HCT116 (cell line): ENCODE measurements at regions not wholly inside any gene's neighbourhood (a gene's known extent, or its start where the extent isn't known, plus 50 kb on each side); places are given as distances from the start of the nearest gene placed in this dataset.

Experiments used
- ATAC-seq: fragments of 200-7000 bp; cut with Tn5 transposase; 2 replicates; pipeline ENCODE4 v1.9.1; 2020; ENCODE audit warnings: mild to moderate bottlenecking, moderate library complexity
- BruUV-seq: library from RNA; stranded (reverse); fragments of 400-500 nt; replicated peaks from 2 replicates; lab custom pipeline; 2021; lab: Mats Ljungman, UMichigan
- CTCF ChIA-PET: fragments of 300-600 bp; sonication (Branson Sonifier 250); formaldehyde crosslinking; loops from one replicate; lab custom pipeline; 2021; ENCODE audit warnings: antibody characterized with exemption; lab: Charles Lee
- POLR2A ChIA-PET: fragments of 300-600, 350-600 bp; sonication (Branson Sonifier 250); formaldehyde crosslinking; loops from one replicate; lab custom pipeline; 2021; ENCODE audit warnings: antibody characterized with exemption; lab: Charles Lee
- RAD21 ChIA-PET, 2 experiments: fragments of 300-600 bp; sonication (Branson Sonifier 250); formaldehyde crosslinking; loops; one replicate each; lab custom pipeline; 2023; ENCODE audit warnings: low total read pairs in 2 of 2; ENCODE audit not compliant: uncharacterized antibody in 2 of 2, unreplicated experiment in 2 of 2, low non-redundant PET in 1 of 2; lab: Charles Lee
- DNase-seq: peaks from one replicate; pipeline ENCODE4 v3.0.0-alpha.2; 2010; ENCODE audit warnings: low read depth, low spot score
- H2AFZ ChIP-seq: fragments of 200-600 bp; shearing (Covaris generic), sonication (generic); 2 replicates; pipeline ENCODE4 v1.6.1; 2017; ENCODE audit warnings: low read depth, mixed run types, mixed read lengths, antibody characterized with exemption, low read length; ENCODE audit not compliant: poor library complexity, severe bottlenecking
- H3K27ac ChIP-seq: 2 replicates; pipeline ENCODE4 v1.5.1; 2012; ENCODE audit warnings: low read depth, low read length
- H3K27me3 ChIP-seq: fragments of 200-600 bp; sonication (generic); 2 replicates; pipeline ENCODE4 v1.6.1; 2016; ENCODE audit warnings: mixed run types, low read length, mixed read lengths; ENCODE audit not compliant: insufficient read depth
- H3K36me3 ChIP-seq, 2 experiments: fragments of 200-500 bp in 1 of 2; fragments of 200-600 bp in 1 of 2; sonication (Bioruptor generic) in 1 of 2; sonication (generic) in 1 of 2; 2 replicates each; pipeline versions ENCODE4 v1.5.1 to v1.6.1; 2014 to 2016; ENCODE audit warnings: low read length in 2 of 2, inconsistent platforms in 1 of 2, mixed read lengths in 1 of 2, mixed run types in 1 of 2; ENCODE audit not compliant: insufficient read depth in 2 of 2, control insufficient read depth in 1 of 2
- H3K4me1 ChIP-seq, 2 experiments: fragments of 200-600 bp in 1 of 2; sonication (generic) in 1 of 2; 2 replicates each; pipeline versions ENCODE4 v1.5.1 to v1.6.1; 2012 to 2017; ENCODE audit warnings: low read length in 2 of 2, inconsistent platforms in 1 of 2, mild to moderate bottlenecking in 1 of 2, mixed read lengths in 1 of 2, mixed run types in 1 of 2, moderate library complexity in 1 of 2; ENCODE audit not compliant: insufficient read depth in 2 of 2, control insufficient read depth in 1 of 2
- H3K4me2 ChIP-seq: fragments of 200-600 bp; sonication (generic); 2 replicates; pipeline ENCODE4 v1.6.1; 2017; ENCODE audit warnings: mixed run types, low read length, mixed read lengths
- H3K4me3 ChIP-seq, 2 experiments: fragments of 200-600 bp in 1 of 2; sonication (generic) in 1 of 2; replicated peaks in 1 of 2; 2 replicates each; pipeline ENCODE4 v1.5.1; 2011 to 2016; ENCODE audit warnings: low read length in 2 of 2, control low read depth in 1 of 2, low read depth in 1 of 2, mild to moderate bottlenecking in 1 of 2, mixed read lengths in 1 of 2, mixed run types in 1 of 2
- H3K79me2 ChIP-seq: fragments of 200-600 bp; sonication (generic); 2 replicates; pipeline ENCODE4 v1.6.1; 2017; ENCODE audit warnings: mild to moderate bottlenecking, mixed run types, low read length, moderate library complexity, mixed read lengths; ENCODE audit not compliant: insufficient read depth
- H3K9ac ChIP-seq: fragments of 200-600 bp; sonication (generic); 2 replicates; pipeline ENCODE4 v1.6.1; 2016; ENCODE audit warnings: low read length, mixed read lengths
- H3K9me2 ChIP-seq: fragments of 200-600 bp; sonication (generic), shearing (Covaris generic); 2 replicates; pipeline ENCODE4 v1.6.1; 2017; ENCODE audit warnings: mixed run types, mild to moderate bottlenecking, moderate library complexity; ENCODE audit not compliant: insufficient read depth
- H3K9me3 ChIP-seq, 2 experiments: fragments of 200-500 bp in 1 of 2; fragments of 200-600 bp in 1 of 2; sonication (Bioruptor generic) in 1 of 2; sonication (generic) in 1 of 2; 2 replicates each; pipeline ENCODE4 v1.6.1; 2014 to 2017; ENCODE audit warnings: low read length in 2 of 2, mixed read lengths in 2 of 2, inconsistent platforms in 1 of 2, low read depth in 1 of 2, mild to moderate bottlenecking in 1 of 2, mixed run types in 1 of 2, moderate library complexity in 1 of 2; ENCODE audit not compliant: control insufficient read depth in 1 of 2, insufficient read depth in 1 of 2
- H4K20me1 ChIP-seq: fragments of 200-600 bp; sonication (generic), shearing (Covaris generic); 2 replicates; pipeline ENCODE4 v1.6.1; 2017; ENCODE audit warnings: mixed run types, mild to moderate bottlenecking, moderate library complexity; ENCODE audit not compliant: insufficient read depth
- CEBPB ChIP-seq: IDR thresholded peaks from 2 replicates; pipeline ENCODE4 v1.6.1; 2012; ENCODE audit warnings: low read depth
- ELF1 ChIP-seq: IDR thresholded peaks from 2 replicates; pipeline ENCODE4 v1.6.1; 2012; ENCODE audit warnings: low read depth, borderline replicate concordance
- JUND ChIP-seq: IDR thresholded peaks from 2 replicates; pipeline ENCODE4 v1.6.1; 2012
- POLR2A ChIP-seq: IDR thresholded peaks from 2 replicates; pipeline ENCODE4 v1.7.0; 2011; ENCODE audit warnings: borderline replicate concordance; ENCODE audit not compliant: insufficient read depth, insufficient read length; ENCODE audit errors: extremely low read depth
- POLR2AphosphoS5 ChIP-seq: IDR thresholded peaks from 2 replicates; pipeline ENCODE4 v1.6.1; 2011; ENCODE audit warnings: mild to moderate bottlenecking, low read depth, low read length, moderate library complexity
- RAD21 ChIP-seq: IDR thresholded peaks from 2 replicates; pipeline ENCODE4 v1.6.1; 2012; ENCODE audit warnings: low read depth, mild to moderate bottlenecking
- SIN3A ChIP-seq: IDR thresholded peaks from 2 replicates; pipeline ENCODE4 v1.6.1; 2012; ENCODE audit warnings: low read depth
- SRF ChIP-seq: IDR thresholded peaks from 2 replicates; pipeline ENCODE4 v1.6.1; 2012; ENCODE audit warnings: low read depth
- ZFX ChIP-seq: fragments of 450-650 bp; IDR thresholded peaks from 2 replicates; pipeline ENCODE4 v1.6.1; 2017
- ZNF274 ChIP-seq: fragments of 200-500 bp; sonication (Bioruptor generic); IDR thresholded peaks from 2 replicates; pipeline ENCODE4 v1.6.1; 2014; ENCODE audit warnings: mild to moderate bottlenecking, low read depth, low read length, inconsistent platforms
- intact Hi-C: fragments of 100-400 bp; cut with micrococcal nuclease; formaldehyde crosslinking; loops from 2 replicates; pipeline ENCODE4 v1.10.0; 2022
- TF ChIP-seq, protein P1 (sequence below): IDR thresholded peaks from 2 replicates; pipeline ENCODE4 v1.6.1; 2012; ENCODE audit warnings: low read depth
- TF ChIP-seq, protein P2 (sequence below): IDR thresholded peaks from 2 replicates; pipeline ENCODE4 v1.6.1; 2012

DNA sequence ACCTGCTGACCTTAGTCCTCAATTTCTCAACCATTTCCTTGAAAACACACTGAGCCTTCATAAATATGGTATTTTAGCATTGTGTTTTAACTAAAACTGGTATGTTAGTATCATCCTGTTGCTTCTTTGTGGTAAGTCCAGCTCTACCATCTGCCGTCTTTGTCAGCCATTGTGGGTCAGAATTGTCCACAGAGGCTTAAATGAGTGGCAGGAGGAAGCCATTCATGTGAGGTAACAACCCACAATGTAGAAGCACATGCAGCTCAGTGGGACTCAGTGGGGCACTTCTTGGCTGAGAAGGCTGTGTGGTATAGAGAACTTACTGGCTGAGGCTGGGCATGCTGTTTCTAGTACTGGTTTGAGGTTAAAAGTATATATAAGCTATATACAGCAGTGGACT, 149.2 kb upstream of the NR3C1 start (continued):
- TF ChIP-seq, protein P1, sequence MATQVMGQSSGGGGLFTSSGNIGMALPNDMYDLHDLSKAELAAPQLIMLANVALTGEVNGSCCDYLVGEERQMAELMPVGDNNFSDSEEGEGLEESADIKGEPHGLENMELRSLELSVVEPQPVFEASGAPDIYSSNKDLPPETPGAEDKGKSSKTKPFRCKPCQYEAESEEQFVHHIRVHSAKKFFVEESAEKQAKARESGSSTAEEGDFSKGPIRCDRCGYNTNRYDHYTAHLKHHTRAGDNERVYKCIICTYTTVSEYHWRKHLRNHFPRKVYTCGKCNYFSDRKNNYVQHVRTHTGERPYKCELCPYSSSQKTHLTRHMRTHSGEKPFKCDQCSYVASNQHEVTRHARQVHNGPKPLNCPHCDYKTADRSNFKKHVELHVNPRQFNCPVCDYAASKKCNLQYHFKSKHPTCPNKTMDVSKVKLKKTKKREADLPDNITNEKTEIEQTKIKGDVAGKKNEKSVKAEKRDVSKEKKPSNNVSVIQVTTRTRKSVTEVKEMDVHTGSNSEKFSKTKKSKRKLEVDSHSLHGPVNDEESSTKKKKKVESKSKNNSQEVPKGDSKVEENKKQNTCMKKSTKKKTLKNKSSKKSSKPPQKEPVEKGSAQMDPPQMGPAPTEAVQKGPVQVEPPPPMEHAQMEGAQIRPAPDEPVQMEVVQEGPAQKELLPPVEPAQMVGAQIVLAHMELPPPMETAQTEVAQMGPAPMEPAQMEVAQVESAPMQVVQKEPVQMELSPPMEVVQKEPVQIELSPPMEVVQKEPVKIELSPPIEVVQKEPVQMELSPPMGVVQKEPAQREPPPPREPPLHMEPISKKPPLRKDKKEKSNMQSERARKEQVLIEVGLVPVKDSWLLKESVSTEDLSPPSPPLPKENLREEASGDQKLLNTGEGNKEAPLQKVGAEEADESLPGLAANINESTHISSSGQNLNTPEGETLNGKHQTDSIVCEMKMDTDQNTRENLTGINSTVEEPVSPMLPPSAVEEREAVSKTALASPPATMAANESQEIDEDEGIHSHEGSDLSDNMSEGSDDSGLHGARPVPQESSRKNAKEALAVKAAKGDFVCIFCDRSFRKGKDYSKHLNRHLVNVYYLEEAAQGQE, result no peak
- TF ChIP-seq POLR2AphosphoS5 (no peak), RAD21 (no peak), ZFX (no peak), CEBPB (no peak), SIN3A (no peak), JUND (no peak), SRF (no peak)
- TF ChIP-seq, all 23 proteins: peak for 0

DNA sequence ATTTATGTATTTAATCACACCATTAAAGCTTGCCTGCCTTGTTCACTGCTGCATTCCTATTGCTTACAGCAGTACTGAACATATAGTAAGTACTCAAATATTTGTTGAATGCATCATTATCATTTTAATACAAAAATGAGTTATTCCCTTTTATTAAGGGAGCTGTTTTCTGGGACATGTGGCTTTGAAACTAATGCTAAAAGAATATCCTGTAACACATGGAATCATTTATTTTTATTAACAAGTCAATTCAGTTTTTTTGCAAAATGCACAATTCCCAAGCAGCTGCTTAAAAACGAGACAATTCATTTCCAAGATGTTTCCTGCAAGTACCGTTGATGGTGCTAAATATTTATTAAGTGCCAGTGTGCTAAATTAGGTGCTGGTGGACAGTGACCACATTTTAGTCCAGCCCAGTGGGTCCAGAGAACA, 148.3 kb upstream of the NR3C1 start:
- ATAC-seq (no peak), DNase-seq (no peak)
- no peaks in the 10 kb centered on the region for H3K4me1 ChIP-seq
- POLR2A ChIA-PET, result no interaction called here
- H3K4me3 ChIP-seq, result no peak overlapping the region
- no peak overlapping the region for H3K4me2 ChIP-seq
- H3K9me2 ChIP-seq, result no peaks in the 10 kb centered on the region
- H3K9me3 ChIP-seq, result no peaks in the 10 kb centered on the region
- no peaks in the 10 kb centered on the region for H4K20me1 ChIP-seq
- CTCF ChIA-PET, result no interaction called here
- H3K36me3 ChIP-seq, result no peaks in the 10 kb centered on the region
- H3K9ac ChIP-seq, result no peak overlapping the region
- H3K27ac ChIP-seq, result no peak overlapping the region
- no peak overlapping the region for H2AFZ ChIP-seq
- no peaks in the 10 kb centered on the region for H3K27me3 ChIP-seq
- TF ChIP-seq ELF1 (no peak), CEBPB (no peak), ZNF274 (no peak), POLR2AphosphoS5 (no peak), RAD21 (no peak), POLR2A (no peak), SIN3A (no peak)
- TF ChIP-seq, protein P1, result no peak
- TF ChIP-seq, protein P2, sequence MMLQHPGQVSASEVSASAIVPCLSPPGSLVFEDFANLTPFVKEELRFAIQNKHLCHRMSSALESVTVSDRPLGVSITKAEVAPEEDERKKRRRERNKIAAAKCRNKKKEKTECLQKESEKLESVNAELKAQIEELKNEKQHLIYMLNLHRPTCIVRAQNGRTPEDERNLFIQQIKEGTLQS, result no peak
- BruUV-seq, result no TSS peak
- H3K79me2 ChIP-seq, result no peaks in the 10 kb centered on the region
- RAD21 ChIA-PET, result no interaction called here
- intact Hi-C loops, result no loop called here
